Breast epithelium (tissue), 4 donors: ENCODE measurements at regions not wholly inside any gene's neighbourhood (a gene's known extent, or its start where the extent isn't known, plus 50 kb on each side); places are given as distances from the start of the nearest gene placed in this dataset.

ENCODE experiments used
- DNase-seq, 2 donors: peaks; one replicate each; pipeline ENCODE4 v3.0.0-alpha.2; 2019; ENCODE audit warnings: low spot score in 2 of 2
- H3K27ac ChIP-seq, 2 donors: fragments of 200-600 bp; sonication (generic) in 1 of 2; one replicate each; pipeline ENCODE4 v1.5.1; 2016 to 2019; ENCODE audit warnings: mild to moderate bottlenecking in 1 of 2
- H3K27me3 ChIP-seq, 2 donors: fragments of 200-600 bp; sonication (generic) in 1 of 2; one replicate each; pipeline versions ENCODE4 v1.5.1 to v1.6.0; 2017 to 2019; ENCODE audit warnings: control low read depth in 1 of 2, mild to moderate bottlenecking in 1 of 2
- H3K36me3 ChIP-seq: fragments of 200-600 bp; one replicate; pipeline ENCODE4 v1.5.1; 2019
- H3K4me1 ChIP-seq, 2 donors: fragments of 200-600 bp; sonication (generic); one replicate each; pipeline ENCODE4 v1.5.1; 2016 to 2019; ENCODE audit warnings: control low read depth in 1 of 2
- H3K4me3 ChIP-seq, 3 donors: fragments of 200-600 bp; sonication (generic); 1 replicate in 2 of 3; 2 replicates in 1 of 3; pipeline ENCODE4 v1.5.1; 2016 to 2019; ENCODE audit warnings: mild to moderate bottlenecking in 3 of 3, moderate library complexity in 2 of 3
- H3K9me3 ChIP-seq, 2 donors: fragments of 200-600 bp; sonication (generic) in 1 of 2; one replicate each; pipeline ENCODE4 v1.5.1; 2016 to 2019; ENCODE audit warnings: control low read depth in 1 of 2
- CTCF ChIP-seq, 3 donors: fragments of 450-650 bp; IDR thresholded peaks; one replicate each; pipeline ENCODE4 v1.5.1; 2016 to 2017; ENCODE audit warnings: antibody characterized with exemption in 3 of 3, mild to moderate bottlenecking in 3 of 3, moderate library complexity in 3 of 3
- POLR2A ChIP-seq: fragments of 450-650 bp; IDR thresholded peaks from one replicate; pipeline ENCODE4 v1.6.1; 2016; ENCODE audit warnings: antibody characterized with exemption, mild to moderate bottlenecking, moderate library complexity
- POLR2AphosphoS5 ChIP-seq, 3 donors: sonication (generic); formaldehyde crosslinking; IDR thresholded peaks; one replicate each; pipeline ENCODE4 v1.6.1; 2017; ENCODE audit warnings: antibody characterized with exemption in 3 of 3
- intact Hi-C: fragments of 100-400 bp; cut with DNase I; formaldehyde crosslinking; loops from one replicate; pipeline ENCODE4 v1.15.1; 2023; ENCODE audit warnings: low total_unique reads

DNA sequence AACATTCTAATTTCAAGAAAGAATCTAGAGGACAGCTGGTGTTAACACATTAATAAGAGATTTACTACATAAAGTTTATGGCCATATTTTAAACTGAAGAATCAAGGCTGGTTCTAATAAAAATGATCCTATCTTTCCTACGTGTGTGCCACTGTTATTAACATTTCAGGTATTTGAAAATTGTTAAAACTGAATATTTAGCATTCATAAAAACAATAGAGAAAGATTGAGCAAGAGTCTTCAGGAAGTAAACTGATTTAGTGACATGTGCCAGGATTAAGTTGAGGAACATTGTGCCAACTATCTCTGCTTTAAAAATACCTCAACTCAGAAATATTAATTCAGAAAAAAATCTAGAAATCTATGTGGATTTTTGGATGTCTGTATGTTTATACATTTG, 810.1 kb downstream of the FAT4 start:
- intact Hi-C loops: no loop called here
- Histone ChIP-seq H3K27me3 (no peaks in the 10 kb centered on the region), H3K27ac (no peak overlapping the region), H3K9me3 (no peaks in the 10 kb centered on the region), H3K36me3 (peaks cover 3% of the 10 kb centered on the region), H3K4me3 (no peak overlapping the region), H3K4me1 (no peaks in the 10 kb centered on the region)
- TF ChIP-seq POLR2A: no peak
- TF ChIP-seq POLR2AphosphoS5 (IDR thresholded peaks at IDR 0.05): no peak
- no peak for TF ChIP-seq CTCF (IDR thresholded peaks at IDR 0.05)
- DNase-seq: no peak

- Histone ChIP-seq H3K4me3 (no peak overlapping the region), H3K9me3 (no peaks in the 10 kb centered on the region), H3K4me1 (no peaks in the 10 kb centered on the region), H3K27ac (no peak overlapping the region), H3K27me3 (no peaks in the 10 kb centered on the region), H3K36me3 (no peaks in the 10 kb centered on the region)
- no peak for TF ChIP-seq POLR2AphosphoS5 (IDR thresholded peaks at IDR 0.05)
- no peak for TF ChIP-seq CTCF (IDR thresholded peaks at IDR 0.05)
- no peak for TF ChIP-seq POLR2A
- intact Hi-C loops: no loop called here
- no peak for DNase-seq
Observed at GRCh38 chr4:126130215-126130614, 815.5 kb downstream of the FAT4 start.

- intact Hi-C loops: no loop called here
- Histone ChIP-seq H3K27ac (no peak overlapping the region), H3K4me3 (no peak overlapping the region), H3K36me3 (no peaks in the 10 kb centered on the region), H3K4me1 (no peaks in the 10 kb centered on the region), H3K9me3 (no peaks in the 10 kb centered on the region), H3K27me3 (no peaks in the 10 kb centered on the region)
- DNase-seq: no peak
- TF ChIP-seq POLR2AphosphoS5 (IDR thresholded peaks at IDR 0.05) (no peak), CTCF (IDR thresholded peaks at IDR 0.05) (no peak), POLR2A (no peak)
Observed at GRCh38 chr4:126136922-126137781, 822.4 kb downstream of the FAT4 start.

GRCh38 chr4:126137782-126138170, 823.0 kb downstream of the FAT4 start:
- Histone ChIP-seq H3K27ac (no peak overlapping the region), H3K27me3 (no peaks in the 10 kb centered on the region), H3K9me3 (no peaks in the 10 kb centered on the region), H3K36me3 (no peaks in the 10 kb centered on the region), H3K4me3 (no peak overlapping the region), H3K4me1 (no peaks in the 10 kb centered on the region)
- intact Hi-C loops: no loop called here
- TF ChIP-seq CTCF (IDR thresholded peaks at IDR 0.05): no peak
- TF ChIP-seq POLR2AphosphoS5 (IDR thresholded peaks at IDR 0.05): no peak
- no peak for TF ChIP-seq POLR2A
- no peak for DNase-seq

GRCh38 chr4:126144543-126145237, 829.9 kb downstream of the FAT4 start:
- DNase-seq: no peak
- Histone ChIP-seq H3K27ac (no peak overlapping the region), H3K36me3 (no peaks in the 10 kb centered on the region), H3K4me1 (no peaks in the 10 kb centered on the region), H3K4me3 (no peak overlapping the region), H3K9me3 (no peaks in the 10 kb centered on the region), H3K27me3 (no peaks in the 10 kb centered on the region)
- TF ChIP-seq POLR2A (no peak), POLR2AphosphoS5 (IDR thresholded peaks at IDR 0.05) (no peak), CTCF (IDR thresholded peaks at IDR 0.05) (no peak)
- intact Hi-C loops: no loop called here
